Activated B cell treated with CpG ODN at 0.5 μM for 24 hours (primary cell): ENCODE measurements at regions not wholly inside any gene's neighbourhood (a gene's known extent, or its start where the extent isn't known, plus 50 kb on each side); places are given as distances from the start of the nearest gene placed in this dataset.

ENCODE experiments used
- ATAC-seq: fragments of 200-7000 bp; cut with Tn5 transposase; one replicate; pipeline ENCODE4 v1.10.0; 2021; ENCODE audit warnings: low read depth, mild to moderate bottlenecking, moderate library complexity
- CTCF ChIA-PET: fragments of 350-600 bp; sonication (Branson Sonifier 250); formaldehyde crosslinking; loops from one replicate; lab custom pipeline; 2021; ENCODE audit warnings: antibody characterized with exemption; lab: Charles Lee
- POLR2A ChIA-PET: fragments of 350-600 bp; sonication (Branson Sonifier 250); formaldehyde crosslinking; loops from one replicate; lab custom pipeline; 2021; ENCODE audit warnings: antibody characterized with exemption; lab: Charles Lee
- DNase-seq: peaks from one replicate; pipeline ENCODE4 v3.0.0; 2022
- H3K27ac Mint-ChIP-seq: one replicate; pipeline ENCODE4 v1.8.0; 2020; ENCODE audit warnings: mixed read lengths
- H3K27me3 Mint-ChIP-seq: one replicate; pipeline ENCODE4 v1.8.0; 2021; ENCODE audit warnings: mixed read lengths
- H3K36me3 Mint-ChIP-seq: one replicate; pipeline ENCODE4 v1.8.0; 2021; ENCODE audit warnings: low read depth, mixed read lengths
- H3K4me1 Mint-ChIP-seq: one replicate; pipeline ENCODE4 v1.8.0; 2021; ENCODE audit warnings: mixed read lengths
- H3K4me3 Mint-ChIP-seq: one replicate; pipeline ENCODE4 v1.8.0; 2020; ENCODE audit warnings: mild to moderate bottlenecking, mixed read lengths
- H3K9me3 Mint-ChIP-seq: one replicate; pipeline ENCODE4 v1.8.0; 2020; ENCODE audit warnings: mixed read lengths
- CTCF ChIP-seq: fragments of 200-600 bp; IDR thresholded peaks from one replicate; pipeline ENCODE4 v1.8.0; 2022; ENCODE audit warnings: antibody characterized with exemption, mild to moderate bottlenecking
- intact Hi-C: fragments of 100-400 bp; cut with micrococcal nuclease; formaldehyde crosslinking; loops from one replicate; pipeline ENCODE4 v1.15.1; 2024

DNA sequence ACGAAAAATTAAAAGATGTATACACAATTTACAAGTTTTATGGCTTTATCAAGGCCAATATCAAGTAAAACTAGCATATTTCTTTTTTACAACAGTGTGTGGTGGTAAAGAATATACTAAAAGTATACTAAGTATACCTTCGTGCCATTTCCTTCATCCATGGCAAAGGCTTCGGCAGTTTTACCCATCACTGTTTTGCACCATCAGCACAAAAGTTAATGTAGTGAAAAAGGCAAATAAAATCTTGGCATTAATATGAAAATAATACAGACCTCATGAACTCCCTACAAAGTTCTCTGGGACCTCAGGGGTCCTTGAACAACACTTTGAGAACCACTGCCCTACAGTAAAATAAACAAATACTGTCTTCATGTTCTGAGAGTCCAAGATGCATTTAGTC lies 312.3 kb upstream of the NREP start:
- Mint-ChIP-seq H3K4me1 (no peaks in the 10 kb centered on the region), H3K27me3 (peaks cover 2% of the 10 kb centered on the region), H3K27ac (no peak overlapping the region), H3K9me3 (no peaks in the 10 kb centered on the region), H3K4me3 (no peak overlapping the region), H3K36me3 (no peaks in the 10 kb centered on the region)
- POLR2A ChIA-PET: no interaction called here
- DNase-seq (no peak), ATAC-seq (no peak)
- CTCF ChIA-PET: no interaction called here
- no peak for TF ChIP-seq CTCF
- intact Hi-C loops: no loop called here

DNA sequence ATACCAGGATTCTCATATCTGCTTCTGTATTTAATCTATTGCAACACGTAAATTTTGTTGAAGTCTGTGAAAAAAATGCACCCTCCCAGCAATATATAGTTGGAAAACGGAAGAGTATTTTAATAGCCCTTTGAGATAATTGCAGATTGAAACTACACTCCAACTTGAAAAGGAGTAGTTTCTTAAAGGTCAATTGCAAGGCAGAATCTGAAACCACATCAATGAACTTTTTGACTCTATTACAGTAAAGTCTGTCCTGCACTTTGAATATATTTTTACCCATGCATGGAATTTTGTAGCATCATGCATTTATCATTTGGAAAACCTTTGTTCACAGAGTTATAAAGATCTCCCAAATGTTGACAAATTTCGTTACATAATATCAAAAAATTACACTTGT lies 311.6 kb upstream of the NREP start:
- intact Hi-C loops: no loop called here
- ChIA-PET POLR2A (no interaction called here), CTCF (no interaction called here)
- ATAC-seq (no peak), DNase-seq (no peak)
- Mint-ChIP-seq H3K9me3 (no peaks in the 10 kb centered on the region), H3K4me1 (no peaks in the 10 kb centered on the region), H3K27me3 (peaks cover 2% of the 10 kb centered on the region), H3K4me3 (no peak overlapping the region), H3K36me3 (no peaks in the 10 kb centered on the region), H3K27ac (no peak overlapping the region)
- no peak for TF ChIP-seq CTCF

GRCh38 chr5:112065781-112066180 lies 308.8 kb upstream of the NREP start:
- Mint-ChIP-seq H3K27ac (no peak overlapping the region), H3K36me3 (no peaks in the 10 kb centered on the region), H3K4me3 (no peak overlapping the region), H3K9me3 (no peaks in the 10 kb centered on the region), H3K4me1 (no peaks in the 10 kb centered on the region), H3K27me3 (peaks cover 2% of the 10 kb centered on the region)
- ATAC-seq: no peak
- POLR2A ChIA-PET: no interaction called here
- intact Hi-C loops: no loop called here
- CTCF ChIA-PET: no interaction called here
- TF ChIP-seq CTCF: no peak
- no peak for DNase-seq

GRCh38 chr5:112064956-112065355 lies 308.0 kb upstream of the NREP start:
- no peak for ATAC-seq
- POLR2A ChIA-PET: no interaction called here
- H3K36me3 Mint-ChIP-seq: no peaks in the 10 kb centered on the region
- intact Hi-C loops: no loop called here
- no peak overlapping the region for H3K27ac Mint-ChIP-seq
- no peak for DNase-seq
- no peaks in the 10 kb centered on the region for H3K4me1 Mint-ChIP-seq
- peaks cover 2% of the 10 kb centered on the region for H3K27me3 Mint-ChIP-seq
- no peak for TF ChIP-seq CTCF
- CTCF ChIA-PET: no interaction called here
- H3K4me3 Mint-ChIP-seq: no peak overlapping the region
- no peaks in the 10 kb centered on the region for H3K9me3 Mint-ChIP-seq

DNA sequence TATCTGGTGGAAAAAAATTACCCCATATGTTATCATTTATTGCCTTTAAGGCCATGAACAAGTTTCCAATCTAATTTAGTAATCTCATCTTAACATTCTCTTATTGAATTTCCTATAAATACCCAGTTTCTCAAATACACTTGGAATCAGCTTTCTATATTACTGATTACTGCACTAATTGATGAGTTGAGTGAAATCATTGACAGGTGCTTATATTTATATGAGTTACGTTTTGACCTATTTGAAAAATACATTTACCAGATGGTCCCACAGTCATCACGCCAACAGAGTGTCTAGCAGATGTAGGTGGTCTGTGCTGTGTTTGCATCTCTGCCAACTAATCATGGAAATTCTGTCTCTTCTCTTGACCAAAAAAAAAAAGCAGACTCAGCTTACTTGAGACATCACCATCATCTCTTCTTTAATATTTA lies 307.3 kb upstream of the NREP start:
- POLR2A ChIA-PET: no interaction called here
- Mint-ChIP-seq H3K36me3 (no peaks in the 10 kb centered on the region), H3K4me1 (no peaks in the 10 kb centered on the region), H3K9me3 (no peaks in the 10 kb centered on the region), H3K27ac (no peak overlapping the region), H3K27me3 (peaks cover 2% of the 10 kb centered on the region), H3K4me3 (no peak overlapping the region)
- CTCF ChIA-PET: no interaction called here
- ATAC-seq: no peak
- intact Hi-C loops: no loop called here
- DNase-seq: no peak
- no peak for TF ChIP-seq CTCF
